Gastrocnemius medialis (tissue), 4 donors: ENCODE measurements at regions not wholly inside any gene's neighbourhood (a gene's known extent, or its start where the extent isn't known, plus 50 kb on each side); places are given as distances from the start of the nearest gene placed in this dataset.

Source experiments
- CTCF ChIP-seq, 5 experiments: fragments of 450-650 bp in 3 of 5; fragments of 200-600 bp in 2 of 5; sonication (generic) in 2 of 5; IDR thresholded peaks in 4 of 5; conservative IDR thresholded peaks in 1 of 5; 1 replicate in 4 of 5; 2 replicates in 1 of 5; pipeline ENCODE4 v1.5.1; 2016 to 2019; ENCODE audit warnings: antibody characterized with exemption in 5 of 5, mild to moderate bottlenecking in 3 of 5, moderate library complexity in 3 of 5
- POLR2A ChIP-seq, 2 donors: fragments of 450-650 bp; IDR thresholded peaks; one replicate each; pipeline ENCODE4 v1.6.1; 2017; ENCODE audit warnings: antibody characterized with exemption in 2 of 2, mild to moderate bottlenecking in 2 of 2, moderate library complexity in 2 of 2

GRCh38 chr21:28857752-28858151, 134.9 kb downstream of the LTN1 start:
- no peak for TF ChIP-seq CTCF (IDR thresholded peaks at IDR 0.05 in 4 of 5, conservative IDR thresholded peaks at IDR 0.05 in 1 of 5)
- TF ChIP-seq POLR2A (IDR thresholded peaks at IDR 0.05), result no peak
